ENCODE measurements at regions not wholly inside any gene's neighbourhood (a gene's known extent, or its start where the extent isn't known, plus 50 kb on each side); places are given as distances from the start of the nearest gene placed in this dataset.
A peak's percentile ranks its signal among the peaks of the same experiment; 100 is the strongest.
"Not testable (repeated sequence)": the region's sequence is repeated elsewhere in the genome, so short reads cannot be mapped to it uniquely, and the experiment has no call there.

- no peak for DNase-seq
Measured at GRCh38 chr5:124796495-124796894, 50.1 kb upstream of the ZNF608 start.

- no peak for DNase-seq
Measured at GRCh38 chr5:124797665-124798087, 51.2 kb upstream of the ZNF608 start.

GRCh38 chr5:124798890-124799289 is 52.5 kb upstream of the ZNF608 start:
- DNase-seq: no peak

GRCh38 chr5:124801551-124801950 is 55.1 kb upstream of the ZNF608 start:
- DNase-seq: no peak

GRCh38 chr5:124803617-124804323 is 57.3 kb upstream of the ZNF608 start:
- no peak for DNase-seq

- no peak for DNase-seq
Measured at GRCh38 chr5:124806026-124806372, 59.6 kb upstream of the ZNF608 start.

GRCh38 chr5:124806373-124807077 is 60.1 kb upstream of the ZNF608 start:
- peak; percentile 84 for DNase-seq

GRCh38 chr5:124808842-124809268 is 62.4 kb upstream of the ZNF608 start:
- no peak for DNase-seq

GRCh38 chr5:124810396-124811006 is 64.1 kb upstream of the ZNF608 start:
- no peak for DNase-seq

- DNase-seq: no peak
Measured at GRCh38 chr5:124812771-124813358, 66.4 kb upstream of the ZNF608 start.

GRCh38 chr5:124816381-124816780 is 69.9 kb upstream of the ZNF608 start:
- DNase-seq: no peak

- DNase-seq: no peak
Measured at GRCh38 chr5:124819201-124819600, 72.8 kb upstream of the ZNF608 start.

GRCh38 chr5:124822647-124823046 is 76.2 kb upstream of the ZNF608 start:
- no peak for DNase-seq

- DNase-seq: no peak
Measured at GRCh38 chr5:124823380-124823779, 76.9 kb upstream of the ZNF608 start.

GRCh38 chr5:124824637-124825158 is 78.3 kb upstream of the ZNF608 start:
- DNase-seq: no peak

GRCh38 chr5:124825250-124825982 is 79.0 kb upstream of the ZNF608 start:
- no peak for DNase-seq

GRCh38 chr5:124825983-124826337 is 79.5 kb upstream of the ZNF608 start:
- no peak for DNase-seq

GRCh38 chr5:124828731-124829234 is 82.3 kb upstream of the ZNF608 start:
- DNase-seq: no peak

GRCh38 chr5:124831687-124832240 is 85.3 kb upstream of the ZNF608 start:
- DNase-seq: no peak

GRCh38 chr5:124832510-124832909 is 86.1 kb upstream of the ZNF608 start:
- DNase-seq: no peak

GRCh38 chr5:124836314-124836713 is 89.9 kb upstream of the ZNF608 start:
- DNase-seq: not testable (repeated sequence)

GRCh38 chr5:124839371-124839998 is 93.0 kb upstream of the ZNF608 start:
- DNase-seq: no peak
